IMR-90 (cell line): ENCODE measurements at regions not wholly inside any gene's neighbourhood (a gene's known extent, or its start where the extent isn't known, plus 50 kb on each side); places are given as distances from the start of the nearest gene placed in this dataset.

Experiments
- BHLHE40 ChIP-seq: fragments of 150-350 bp; IDR thresholded peaks from 2 replicates; pipeline ENCODE4 v1.6.1; 2016; ENCODE audit warnings: mild to moderate bottlenecking, low read depth, low read length
- CHD1 ChIP-seq: IDR thresholded peaks from 2 replicates; pipeline ENCODE4 v1.6.1; 2012; ENCODE audit warnings: low read depth, low read length, improper control_type of control experiment
- FOS ChIP-seq: fragments of 150-350 bp; IDR thresholded peaks from 2 replicates; pipeline ENCODE4 v1.6.1; 2016; ENCODE audit warnings: low read depth, low read length
- MAFK ChIP-seq: IDR thresholded peaks from 2 replicates; pipeline ENCODE4 v1.6.1; 2012; ENCODE audit warnings: low read depth, low read length, improper control_type of control experiment
- MXI1 ChIP-seq: IDR thresholded peaks from 2 replicates; pipeline ENCODE4 v1.6.1; 2012; ENCODE audit warnings: low read depth, mild to moderate bottlenecking, low read length, moderate library complexity, borderline replicate concordance
- NFE2L2 ChIP-seq: fragments of 150-350 bp; IDR thresholded peaks from 2 replicates; pipeline ENCODE4 v1.6.1; 2016; ENCODE audit warnings: low read depth, mild to moderate bottlenecking, low read length
- POLR2A ChIP-seq: IDR thresholded peaks from 2 replicates; pipeline ENCODE4 v1.6.1; 2012; ENCODE audit warnings: mild to moderate bottlenecking, low read depth, low read length
- RAD21 ChIP-seq: IDR thresholded peaks from 2 replicates; pipeline ENCODE4 v1.6.1; 2012; ENCODE audit warnings: low read length, improper control_type of control experiment
- RCOR1 ChIP-seq: IDR thresholded peaks from 2 replicates; pipeline ENCODE4 v1.6.1; 2012; ENCODE audit warnings: mild to moderate bottlenecking, low read length, improper control_type of control experiment; ENCODE audit not compliant: insufficient replicate concordance
- RFX5 ChIP-seq: IDR thresholded peaks from 2 replicates; pipeline ENCODE4 v1.8.0; 2012; ENCODE audit warnings: low read depth, mild to moderate bottlenecking, low read length, moderate library complexity
- SMC3 ChIP-seq: fragments of 150-350 bp; IDR thresholded peaks from 2 replicates; pipeline ENCODE4 v1.6.1; 2016; ENCODE audit warnings: low read depth, mild to moderate bottlenecking, antibody characterized with exemption, low read length, moderate library complexity
- TF ChIP-seq, protein P1 (sequence below): conservative IDR thresholded peaks from 2 replicates; pipeline ENCODE4 v1.5.1; 2012; ENCODE audit warnings: mild to moderate bottlenecking, low read depth, low read length, improper control_type of control experiment
- TF ChIP-seq, protein P2 (sequence below): fragments of 150-350 bp; IDR thresholded peaks from 2 replicates; pipeline ENCODE4 v1.6.1; 2016; ENCODE audit warnings: low read depth, mild to moderate bottlenecking, low read length, moderate library complexity, borderline replicate concordance
- TF ChIP-seq, protein P3 (sequence below): fragments of 150-350 bp; IDR thresholded peaks from 2 replicates; pipeline ENCODE4 v1.6.1; 2017; ENCODE audit warnings: mild to moderate bottlenecking, antibody characterized with exemption, low read length, low read depth

DNA sequence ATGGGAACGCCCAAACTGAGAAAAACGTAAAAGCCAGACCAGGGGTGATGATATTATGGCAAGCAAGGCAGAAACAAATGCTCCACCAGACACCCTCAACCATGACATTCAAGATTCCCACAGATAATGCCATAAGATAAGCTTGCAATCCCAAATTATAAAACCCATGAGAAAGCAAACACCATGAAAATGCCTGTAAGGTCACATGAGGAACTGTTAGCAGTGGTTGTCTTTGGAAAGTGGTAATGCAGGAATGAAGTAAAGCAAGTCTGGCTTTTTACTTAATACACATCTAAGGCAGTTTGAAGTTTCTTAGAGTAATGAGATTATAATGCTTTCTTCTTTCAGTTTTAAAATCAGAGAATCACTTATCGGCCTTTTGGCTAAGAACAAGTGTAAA is 111.0 kb downstream of the MN1 start:
- TF ChIP-seq, protein P1, sequence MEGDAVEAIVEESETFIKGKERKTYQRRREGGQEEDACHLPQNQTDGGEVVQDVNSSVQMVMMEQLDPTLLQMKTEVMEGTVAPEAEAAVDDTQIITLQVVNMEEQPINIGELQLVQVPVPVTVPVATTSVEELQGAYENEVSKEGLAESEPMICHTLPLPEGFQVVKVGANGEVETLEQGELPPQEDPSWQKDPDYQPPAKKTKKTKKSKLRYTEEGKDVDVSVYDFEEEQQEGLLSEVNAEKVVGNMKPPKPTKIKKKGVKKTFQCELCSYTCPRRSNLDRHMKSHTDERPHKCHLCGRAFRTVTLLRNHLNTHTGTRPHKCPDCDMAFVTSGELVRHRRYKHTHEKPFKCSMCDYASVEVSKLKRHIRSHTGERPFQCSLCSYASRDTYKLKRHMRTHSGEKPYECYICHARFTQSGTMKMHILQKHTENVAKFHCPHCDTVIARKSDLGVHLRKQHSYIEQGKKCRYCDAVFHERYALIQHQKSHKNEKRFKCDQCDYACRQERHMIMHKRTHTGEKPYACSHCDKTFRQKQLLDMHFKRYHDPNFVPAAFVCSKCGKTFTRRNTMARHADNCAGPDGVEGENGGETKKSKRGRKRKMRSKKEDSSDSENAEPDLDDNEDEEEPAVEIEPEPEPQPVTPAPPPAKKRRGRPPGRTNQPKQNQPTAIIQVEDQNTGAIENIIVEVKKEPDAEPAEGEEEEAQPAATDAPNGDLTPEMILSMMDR = no peak
- TF ChIP-seq RFX5 (no peak), CHD1 (no peak), FOS (no peak), POLR2A (no peak), SMC3 (no peak), RAD21 (no peak), RCOR1 (no peak), NFE2L2 (no peak), MXI1 (no peak), BHLHE40 (no peak), MAFK (no peak)
- TF ChIP-seq, protein P2, sequence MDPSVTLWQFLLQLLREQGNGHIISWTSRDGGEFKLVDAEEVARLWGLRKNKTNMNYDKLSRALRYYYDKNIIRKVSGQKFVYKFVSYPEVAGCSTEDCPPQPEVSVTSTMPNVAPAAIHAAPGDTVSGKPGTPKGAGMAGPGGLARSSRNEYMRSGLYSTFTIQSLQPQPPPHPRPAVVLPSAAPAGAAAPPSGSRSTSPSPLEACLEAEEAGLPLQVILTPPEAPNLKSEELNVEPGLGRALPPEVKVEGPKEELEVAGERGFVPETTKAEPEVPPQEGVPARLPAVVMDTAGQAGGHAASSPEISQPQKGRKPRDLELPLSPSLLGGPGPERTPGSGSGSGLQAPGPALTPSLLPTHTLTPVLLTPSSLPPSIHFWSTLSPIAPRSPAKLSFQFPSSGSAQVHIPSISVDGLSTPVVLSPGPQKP = no peak
- TF ChIP-seq, protein P3, sequence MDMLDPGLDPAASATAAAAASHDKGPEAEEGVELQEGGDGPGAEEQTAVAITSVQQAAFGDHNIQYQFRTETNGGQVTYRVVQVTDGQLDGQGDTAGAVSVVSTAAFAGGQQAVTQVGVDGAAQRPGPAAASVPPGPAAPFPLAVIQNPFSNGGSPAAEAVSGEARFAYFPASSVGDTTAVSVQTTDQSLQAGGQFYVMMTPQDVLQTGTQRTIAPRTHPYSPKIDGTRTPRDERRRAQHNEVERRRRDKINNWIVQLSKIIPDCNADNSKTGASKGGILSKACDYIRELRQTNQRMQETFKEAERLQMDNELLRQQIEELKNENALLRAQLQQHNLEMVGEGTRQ = no peak
